GM23338 (cell line): ENCODE measurements at regions not wholly inside any gene's neighbourhood (a gene's known extent, or its start where the extent isn't known, plus 50 kb on each side); places are given as distances from the start of the nearest gene placed in this dataset.
"Not testable (repeated sequence)": the region's sequence is repeated elsewhere in the genome, so short reads cannot be mapped to it uniquely, and the experiment has no call there.

Experiments
- CREB1 ChIP-seq: fragments of 250-450 bp; sonication (Bioruptor Pico); IDR thresholded peaks from 2 replicates; pipeline ENCODE4 v1.5.0; 2020; ENCODE audit warnings: low read depth, mild to moderate bottlenecking, moderate library complexity
- ETS1 ChIP-seq: IDR thresholded peaks from 2 replicates; pipeline ENCODE4 v1.6.1; 2016; ENCODE audit warnings: antibody characterized with exemption
- EZH2 ChIP-seq: fragments of 200-600 bp; sonication (generic); IDR thresholded peaks from one replicate; pipeline ENCODE4 v1.8.0; 2017; ENCODE audit warnings: antibody characterized with exemption, mild to moderate bottlenecking, low read depth; ENCODE audit not compliant: unreplicated experiment
- EZH2phosphoT487 ChIP-seq: fragments of 200-600 bp; sonication (generic); IDR thresholded peaks from one replicate; pipeline ENCODE4 v1.8.1; 2018; ENCODE audit warnings: antibody characterized with exemption; ENCODE audit not compliant: unreplicated experiment
- JUNB ChIP-seq: IDR thresholded peaks from one replicate; pipeline ENCODE4 v1.6.1; 2016; ENCODE audit warnings: antibody characterized with exemption; ENCODE audit not compliant: unreplicated experiment
- POLR2AphosphoS5 ChIP-seq: IDR thresholded peaks from 2 replicates; pipeline ENCODE4 v1.6.1; 2016; ENCODE audit warnings: antibody characterized with exemption, low read depth
- ZNF462 ChIP-seq: fragments of 250-450 bp; sonication (Bioruptor Pico); IDR thresholded peaks from 2 replicates; pipeline ENCODE4 v1.5.0; 2020; ENCODE audit warnings: mild to moderate bottlenecking, moderate library complexity
- TF ChIP-seq, protein P1 (sequence below): IDR thresholded peaks from one replicate; pipeline ENCODE4 v1.6.1; 2018; ENCODE audit warnings: antibody characterized with exemption; ENCODE audit not compliant: unreplicated experiment
- TF ChIP-seq, protein P2 (sequence below), 2 experiments: fragments of 200-600 bp in 1 of 2; sonication (generic) in 1 of 2; conservative IDR thresholded peaks; 2 replicates each; pipeline versions ENCODE4 v1.5.1 to v1.6.1; 2016 to 2017; ENCODE audit warnings: antibody characterized with exemption in 2 of 2, low read depth in 2 of 2, mild to moderate bottlenecking in 2 of 2, moderate library complexity in 1 of 2

GRCh38 chr9:138237099-138237498, 359.5 kb downstream of the CACNA1B start:
- TF ChIP-seq, protein P1, sequence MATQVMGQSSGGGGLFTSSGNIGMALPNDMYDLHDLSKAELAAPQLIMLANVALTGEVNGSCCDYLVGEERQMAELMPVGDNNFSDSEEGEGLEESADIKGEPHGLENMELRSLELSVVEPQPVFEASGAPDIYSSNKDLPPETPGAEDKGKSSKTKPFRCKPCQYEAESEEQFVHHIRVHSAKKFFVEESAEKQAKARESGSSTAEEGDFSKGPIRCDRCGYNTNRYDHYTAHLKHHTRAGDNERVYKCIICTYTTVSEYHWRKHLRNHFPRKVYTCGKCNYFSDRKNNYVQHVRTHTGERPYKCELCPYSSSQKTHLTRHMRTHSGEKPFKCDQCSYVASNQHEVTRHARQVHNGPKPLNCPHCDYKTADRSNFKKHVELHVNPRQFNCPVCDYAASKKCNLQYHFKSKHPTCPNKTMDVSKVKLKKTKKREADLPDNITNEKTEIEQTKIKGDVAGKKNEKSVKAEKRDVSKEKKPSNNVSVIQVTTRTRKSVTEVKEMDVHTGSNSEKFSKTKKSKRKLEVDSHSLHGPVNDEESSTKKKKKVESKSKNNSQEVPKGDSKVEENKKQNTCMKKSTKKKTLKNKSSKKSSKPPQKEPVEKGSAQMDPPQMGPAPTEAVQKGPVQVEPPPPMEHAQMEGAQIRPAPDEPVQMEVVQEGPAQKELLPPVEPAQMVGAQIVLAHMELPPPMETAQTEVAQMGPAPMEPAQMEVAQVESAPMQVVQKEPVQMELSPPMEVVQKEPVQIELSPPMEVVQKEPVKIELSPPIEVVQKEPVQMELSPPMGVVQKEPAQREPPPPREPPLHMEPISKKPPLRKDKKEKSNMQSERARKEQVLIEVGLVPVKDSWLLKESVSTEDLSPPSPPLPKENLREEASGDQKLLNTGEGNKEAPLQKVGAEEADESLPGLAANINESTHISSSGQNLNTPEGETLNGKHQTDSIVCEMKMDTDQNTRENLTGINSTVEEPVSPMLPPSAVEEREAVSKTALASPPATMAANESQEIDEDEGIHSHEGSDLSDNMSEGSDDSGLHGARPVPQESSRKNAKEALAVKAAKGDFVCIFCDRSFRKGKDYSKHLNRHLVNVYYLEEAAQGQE: not testable (repeated sequence)
- TF ChIP-seq, protein P2, sequence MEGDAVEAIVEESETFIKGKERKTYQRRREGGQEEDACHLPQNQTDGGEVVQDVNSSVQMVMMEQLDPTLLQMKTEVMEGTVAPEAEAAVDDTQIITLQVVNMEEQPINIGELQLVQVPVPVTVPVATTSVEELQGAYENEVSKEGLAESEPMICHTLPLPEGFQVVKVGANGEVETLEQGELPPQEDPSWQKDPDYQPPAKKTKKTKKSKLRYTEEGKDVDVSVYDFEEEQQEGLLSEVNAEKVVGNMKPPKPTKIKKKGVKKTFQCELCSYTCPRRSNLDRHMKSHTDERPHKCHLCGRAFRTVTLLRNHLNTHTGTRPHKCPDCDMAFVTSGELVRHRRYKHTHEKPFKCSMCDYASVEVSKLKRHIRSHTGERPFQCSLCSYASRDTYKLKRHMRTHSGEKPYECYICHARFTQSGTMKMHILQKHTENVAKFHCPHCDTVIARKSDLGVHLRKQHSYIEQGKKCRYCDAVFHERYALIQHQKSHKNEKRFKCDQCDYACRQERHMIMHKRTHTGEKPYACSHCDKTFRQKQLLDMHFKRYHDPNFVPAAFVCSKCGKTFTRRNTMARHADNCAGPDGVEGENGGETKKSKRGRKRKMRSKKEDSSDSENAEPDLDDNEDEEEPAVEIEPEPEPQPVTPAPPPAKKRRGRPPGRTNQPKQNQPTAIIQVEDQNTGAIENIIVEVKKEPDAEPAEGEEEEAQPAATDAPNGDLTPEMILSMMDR (conservative IDR thresholded peaks at IDR 0.05; ENCODE audit: low read depth in 2 of 2): not testable (repeated sequence)
- TF ChIP-seq JUNB; POLR2AphosphoS5; EZH2; ZNF462 (CRISPR knock-in tag); EZH2phosphoT487; CREB1 (CRISPR knock-in tag); ETS1: not testable (repeated sequence)
